OCI-LY7 (cell line): ENCODE measurements at regions not wholly inside any gene's neighbourhood (a gene's known extent, or its start where the extent isn't known, plus 50 kb on each side); places are given as distances from the start of the nearest gene placed in this dataset.

Source experiments
- BruUV-seq: library from RNA; stranded (reverse); fragments of 400-500 nt; replicated peaks from 2 replicates; lab custom pipeline; 2021; lab: Mats Ljungman, UMichigan
- CTCF ChIA-PET: fragments of 300-600 bp; sonication (Branson Sonifier 250); formaldehyde crosslinking; loops from one replicate; lab custom pipeline; 2022; ENCODE audit warnings: antibody characterized with exemption; ENCODE audit not compliant: unreplicated experiment; lab: Charles Lee
- POLR2A ChIA-PET: fragments of 300-600 bp; sonication (Branson Sonifier 250); formaldehyde crosslinking; loops from one replicate; lab custom pipeline; 2022; ENCODE audit warnings: antibody characterized with exemption; lab: Charles Lee
- DNase-seq: peaks from one replicate; pipeline ENCODE4 v3.0.0-alpha.2; 2015; ENCODE audit warnings: low spot score
- H2AFZ ChIP-seq: fragments of 200-600 bp; sonication (generic), shearing (Covaris generic); 2 replicates; pipeline ENCODE4 v1.6.1; 2014; ENCODE audit warnings: mild to moderate bottlenecking, antibody characterized with exemption, low read length, moderate library complexity
- H3K27ac ChIP-seq: fragments of 200-600 bp; sonication (generic); 2 replicates; pipeline ENCODE4 v1.5.1; 2014; ENCODE audit warnings: mixed run types, low read depth, mild to moderate bottlenecking, moderate library complexity, low read length, inconsistent platforms; ENCODE audit not compliant: poor library complexity, severe bottlenecking
- H3K36me3 ChIP-seq: fragments of 200-600 bp; sonication (generic); 2 replicates; pipeline ENCODE4 v1.6.1; 2014; ENCODE audit warnings: mild to moderate bottlenecking, antibody characterized with exemption, low read length, moderate library complexity, mixed read lengths; ENCODE audit not compliant: insufficient read depth
- H3K4me1 ChIP-seq: fragments of 200-600 bp; sonication (generic); 2 replicates; pipeline ENCODE4 v1.5.1; 2014; ENCODE audit warnings: mild to moderate bottlenecking, low read length; ENCODE audit not compliant: insufficient read depth, poor library complexity, severe bottlenecking
- H3K4me2 ChIP-seq: fragments of 200-600 bp; sonication (generic); 2 replicates; pipeline ENCODE4 v1.6.1; 2014; ENCODE audit warnings: mild to moderate bottlenecking, low read length
- H3K4me3 ChIP-seq: fragments of 200-600 bp; sonication (generic); 2 replicates; pipeline ENCODE4 v1.5.1; 2014; ENCODE audit warnings: mild to moderate bottlenecking, low read depth, low read length; ENCODE audit not compliant: poor library complexity, severe bottlenecking
- H3K79me2 ChIP-seq: fragments of 200-600 bp; sonication (generic); 2 replicates; pipeline ENCODE4 v1.6.1; 2016; ENCODE audit warnings: low read depth, mild to moderate bottlenecking, low read length, moderate library complexity, mixed read lengths; ENCODE audit not compliant: insufficient read depth
- H3K9me2 ChIP-seq: fragments of 200-600 bp; sonication (generic); 2 replicates; pipeline ENCODE4 v1.6.1; 2016; ENCODE audit warnings: mild to moderate bottlenecking, low read length, mixed read lengths; ENCODE audit not compliant: insufficient read depth
- H3K9me3 ChIP-seq: fragments of 200-600 bp; sonication (generic); 2 replicates; pipeline ENCODE4 v1.6.1; 2014; ENCODE audit warnings: mild to moderate bottlenecking, mixed run types, low read length, mixed read lengths
- H4K20me1 ChIP-seq: fragments of 200-600 bp; sonication (generic); 2 replicates; pipeline ENCODE4 v1.6.1; 2014; ENCODE audit warnings: mild to moderate bottlenecking, antibody characterized with exemption, low read length, moderate library complexity, mixed read lengths; ENCODE audit not compliant: insufficient read depth
- CTCF ChIP-seq: fragments of 200-600 bp; sonication (generic); conservative IDR thresholded peaks from 2 replicates; pipeline ENCODE4 v1.5.1; 2014; ENCODE audit warnings: mild to moderate bottlenecking, antibody characterized with exemption, low read length, moderate library complexity, mixed read lengths
- EZH2phosphoT487 ChIP-seq: fragments of 200-600 bp; sonication (generic); IDR thresholded peaks from 2 replicates; pipeline ENCODE4 v1.6.1; 2018; ENCODE audit warnings: low read depth, borderline replicate concordance, mild to moderate bottlenecking, mixed run types, antibody characterized with exemption, low read length, moderate library complexity, mixed read lengths
- intact Hi-C: fragments of 100-400 bp; cut with micrococcal nuclease; formaldehyde crosslinking; loops from one replicate; pipeline ENCODE4 v1.10.0; 2022; ENCODE audit not compliant: unreplicated experiment

GRCh38 chr3:193997228-193998122, 138.5 kb upstream of the HES1 start:
- no TSS peak for BruUV-seq
- TF ChIP-seq CTCF = no peak
- TF ChIP-seq EZH2phosphoT487 = no peak
- H3K79me2 ChIP-seq = no peaks in the 10 kb centered on the region
- POLR2A ChIA-PET = interaction anchor here (0.6 to 0.7 kb wide), 2 partner anchors 22 to 1027 kb away, joined by 3 to 4 read pairs; no protein-coding TSS in a partner anchor
- H3K36me3 ChIP-seq = no peaks in the 10 kb centered on the region
- no peak overlapping the region for H3K27ac ChIP-seq
- no peaks in the 10 kb centered on the region for H3K9me3 ChIP-seq
- no peak overlapping the region for H3K4me2 ChIP-seq
- no peaks in the 10 kb centered on the region for H4K20me1 ChIP-seq
- CTCF ChIA-PET = interaction anchor here (1.2 kb wide), 1 partner anchor 11 kb away, joined by 4 read pairs; no protein-coding TSS in a partner anchor
- intact Hi-C loops = no loop called here
- H2AFZ ChIP-seq = no peak overlapping the region
- no peaks in the 10 kb centered on the region for H3K4me1 ChIP-seq
- no peak overlapping the region for H3K4me3 ChIP-seq
- DNase-seq = no peak
- H3K9me2 ChIP-seq = no peaks in the 10 kb centered on the region

- peaks cover 3% of the 10 kb centered on the region for H3K4me1 ChIP-seq
- intact Hi-C loops = no loop called here
- H3K9me3 ChIP-seq = no peaks in the 10 kb centered on the region
- no peaks in the 10 kb centered on the region for H4K20me1 ChIP-seq
- POLR2A ChIA-PET = interaction anchor here (0.7 kb wide), 1 partner anchor 1027 kb away, joined by 3 read pairs; no protein-coding TSS in a partner anchor
- TF ChIP-seq EZH2phosphoT487 = no peak
- no peak for TF ChIP-seq CTCF
- no peak overlapping the region for H3K4me2 ChIP-seq
- no peaks in the 10 kb centered on the region for H3K36me3 ChIP-seq
- DNase-seq = no peak
- no TSS peak for BruUV-seq
- CTCF ChIA-PET = interaction anchor here (1.2 kb wide), 1 partner anchor 10 kb away, joined by 4 read pairs; no protein-coding TSS in a partner anchor
- no peak overlapping the region for H3K4me3 ChIP-seq
- no peak overlapping the region for H2AFZ ChIP-seq
- no peaks in the 10 kb centered on the region for H3K79me2 ChIP-seq
- no peak overlapping the region for H3K27ac ChIP-seq
- H3K9me2 ChIP-seq = no peaks in the 10 kb centered on the region
These were observed 137.9 kb upstream of the HES1 start for GRCh38 chr3:193998123-193998448.
